SK-N-SH treated with all-trans-retinoic acid at 6 μM for 48 hours (cell line): ENCODE measurements at regions not wholly inside any gene's neighbourhood (a gene's known extent, or its start where the extent isn't known, plus 50 kb on each side); places are given as distances from the start of the nearest gene placed in this dataset.

Experiments used
- ATAC-seq: fragments of 200-7000 bp; cut with Tn5 transposase; 3 replicates; pipeline ENCODE4 v1.9.1; 2020; ENCODE audit warnings: mild to moderate bottlenecking, moderate library complexity
- BACH2 ChIP-seq: fragments of 250-450 bp; sonication (Bioruptor Pico); IDR thresholded peaks from 2 replicates; pipeline ENCODE4 v1.9.0; 2021; ENCODE audit warnings: mild to moderate bottlenecking, borderline replicate concordance
- CSDC2 ChIP-seq: fragments of 250-450 bp; sonication (Bioruptor Pico); IDR thresholded peaks from 2 replicates; pipeline ENCODE4 v1.5.0; 2020; ENCODE audit warnings: mild to moderate bottlenecking, moderate library complexity
- ESRRG ChIP-seq: fragments of 250-450 bp; sonication (Bioruptor Pico); IDR thresholded peaks from 2 replicates; pipeline ENCODE4 v1.6.1; 2021; ENCODE audit warnings: mild to moderate bottlenecking
- GLIS3 ChIP-seq: fragments of 250-450 bp; sonication (Bioruptor Pico); IDR thresholded peaks from 2 replicates; pipeline ENCODE4 v1.5.0; 2020; ENCODE audit warnings: mild to moderate bottlenecking, moderate library complexity
- ISL1 ChIP-seq: fragments of 250-450 bp; sonication (Bioruptor Pico); IDR thresholded peaks from 2 replicates; pipeline ENCODE4 v2.1.2; 2022; ENCODE audit warnings: mild to moderate bottlenecking, moderate library complexity
- OSR1 ChIP-seq: fragments of 250-450 bp; sonication (Bioruptor Pico); IDR thresholded peaks from 2 replicates; pipeline ENCODE4 v1.8.0; 2022; ENCODE audit warnings: moderate library complexity, mild to moderate bottlenecking, inconsistent platforms
- PPARA ChIP-seq: fragments of 250-450 bp; sonication (Bioruptor Pico); IDR thresholded peaks from 2 replicates; pipeline ENCODE4 v1.5.0; 2020; ENCODE audit warnings: mild to moderate bottlenecking, borderline replicate concordance
- RARB ChIP-seq: fragments of 250-450 bp; sonication (Bioruptor Pico); IDR thresholded peaks from 2 replicates; pipeline ENCODE4 v1.8.0; 2021; ENCODE audit warnings: mild to moderate bottlenecking, moderate library complexity
- SNAI2 ChIP-seq: fragments of 250-450 bp; sonication (Bioruptor Pico); IDR thresholded peaks from 2 replicates; pipeline ENCODE4 v1.5.0; 2020; ENCODE audit warnings: mild to moderate bottlenecking, moderate library complexity
- TCF4 ChIP-seq: fragments of 250-450 bp; sonication (Bioruptor Pico); IDR thresholded peaks from 2 replicates; pipeline ENCODE4 v1.8.0; 2021; ENCODE audit warnings: mild to moderate bottlenecking, moderate library complexity, borderline replicate concordance
- TOX ChIP-seq: fragments of 250-450 bp; sonication (Bioruptor Pico); IDR thresholded peaks from 2 replicates; pipeline ENCODE4 v1.8.0; 2021; ENCODE audit warnings: mild to moderate bottlenecking, moderate library complexity, borderline replicate concordance
- ZFP3 ChIP-seq: fragments of 250-450 bp; sonication (Bioruptor Pico); IDR thresholded peaks from 2 replicates; pipeline ENCODE4 v1.5.0; 2020; ENCODE audit warnings: mild to moderate bottlenecking, moderate library complexity
- ZFP30 ChIP-seq: fragments of 450-650 bp; formaldehyde crosslinking; IDR thresholded peaks from 2 replicates; pipeline ENCODE4 v1.5.0; 2022; ENCODE audit warnings: mild to moderate bottlenecking, moderate library complexity
- ZNF70 ChIP-seq: fragments of 450-650 bp; formaldehyde crosslinking; IDR thresholded peaks from 2 replicates; pipeline ENCODE4 v1.5.0; 2020; ENCODE audit warnings: mild to moderate bottlenecking, moderate library complexity
- ZNF8 ChIP-seq: fragments of 450-650 bp; formaldehyde crosslinking; IDR thresholded peaks from 2 replicates; pipeline ENCODE4 v1.5.0; 2020; ENCODE audit warnings: mild to moderate bottlenecking, moderate library complexity
- TF ChIP-seq, protein P1 (sequence below): fragments of 250-450 bp; sonication (Bioruptor Pico); IDR thresholded peaks from 2 replicates; pipeline ENCODE4 v1.5.1; 2020; ENCODE audit warnings: low read depth, mild to moderate bottlenecking, moderate library complexity
- TF ChIP-seq, protein P2 (sequence below): fragments of 250-450 bp; sonication (Bioruptor Pico); IDR thresholded peaks from 2 replicates; pipeline ENCODE4 v1.5.0; 2020; ENCODE audit warnings: mild to moderate bottlenecking, moderate library complexity
- TF ChIP-seq, protein P3 (sequence below): fragments of 250-450 bp; sonication (Bioruptor Pico); IDR thresholded peaks from 2 replicates; pipeline ENCODE4 v1.8.0; 2021; ENCODE audit warnings: low read depth, mild to moderate bottlenecking, moderate library complexity, borderline replicate concordance
- TF ChIP-seq, protein P4 (sequence below): fragments of 250-450 bp; sonication (Bioruptor Pico); IDR thresholded peaks from 2 replicates; pipeline ENCODE4 v1.8.0; 2020; ENCODE audit warnings: mild to moderate bottlenecking, moderate library complexity, borderline replicate concordance
- TF ChIP-seq, protein P5 (sequence below): fragments of 250-450 bp; sonication (Bioruptor Pico); IDR thresholded peaks from 2 replicates; pipeline ENCODE4 v1.5.1; 2021; ENCODE audit warnings: mild to moderate bottlenecking, moderate library complexity

DNA sequence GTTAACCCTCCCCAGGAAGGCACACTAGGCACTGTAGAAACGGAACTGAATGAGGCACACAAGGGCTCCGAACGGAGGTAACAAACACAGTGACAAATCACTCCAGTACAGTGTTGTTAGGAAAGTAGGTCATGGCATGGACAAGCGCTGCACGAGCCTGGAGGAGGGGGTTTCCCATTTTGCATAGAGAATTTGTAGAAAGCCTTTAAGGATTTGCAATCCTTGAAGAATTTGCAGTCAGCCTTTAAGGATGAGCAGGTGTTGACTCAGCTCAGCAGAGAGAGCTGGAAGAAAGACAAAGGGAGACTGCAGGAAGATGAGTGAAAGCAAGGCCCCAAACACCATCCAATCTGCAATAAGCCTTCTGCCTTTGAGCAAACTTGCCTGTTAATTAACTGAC is 51.1 kb upstream of the PPP1R3C start:
- ATAC-seq: peak; percentile 76
- TF ChIP-seq PPARA (CRISPR knock-in tag) (no peak), CSDC2 (CRISPR knock-in tag) (no peak), ZNF8 (no peak), RARB (no peak), TCF4 (no peak), ESRRG (CRISPR knock-in tag) (no peak), BACH2 (CRISPR knock-in tag) (no peak)
- TF ChIP-seq, protein P1, sequence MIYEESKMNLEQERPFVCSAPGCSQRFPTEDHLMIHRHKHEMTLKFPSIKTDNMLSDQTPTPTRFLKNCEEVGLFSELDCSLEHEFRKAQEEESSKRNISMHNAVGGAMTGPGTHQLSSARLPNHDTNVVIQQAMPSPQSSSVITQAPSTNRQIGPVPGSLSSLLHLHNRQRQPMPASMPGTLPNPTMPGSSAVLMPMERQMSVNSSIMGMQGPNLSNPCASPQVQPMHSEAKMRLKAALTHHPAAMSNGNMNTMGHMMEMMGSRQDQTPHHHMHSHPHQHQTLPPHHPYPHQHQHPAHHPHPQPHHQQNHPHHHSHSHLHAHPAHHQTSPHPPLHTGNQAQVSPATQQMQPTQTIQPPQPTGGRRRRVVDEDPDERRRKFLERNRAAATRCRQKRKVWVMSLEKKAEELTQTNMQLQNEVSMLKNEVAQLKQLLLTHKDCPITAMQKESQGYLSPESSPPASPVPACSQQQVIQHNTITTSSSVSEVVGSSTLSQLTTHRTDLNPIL: no peak
- TF ChIP-seq, protein P2, sequence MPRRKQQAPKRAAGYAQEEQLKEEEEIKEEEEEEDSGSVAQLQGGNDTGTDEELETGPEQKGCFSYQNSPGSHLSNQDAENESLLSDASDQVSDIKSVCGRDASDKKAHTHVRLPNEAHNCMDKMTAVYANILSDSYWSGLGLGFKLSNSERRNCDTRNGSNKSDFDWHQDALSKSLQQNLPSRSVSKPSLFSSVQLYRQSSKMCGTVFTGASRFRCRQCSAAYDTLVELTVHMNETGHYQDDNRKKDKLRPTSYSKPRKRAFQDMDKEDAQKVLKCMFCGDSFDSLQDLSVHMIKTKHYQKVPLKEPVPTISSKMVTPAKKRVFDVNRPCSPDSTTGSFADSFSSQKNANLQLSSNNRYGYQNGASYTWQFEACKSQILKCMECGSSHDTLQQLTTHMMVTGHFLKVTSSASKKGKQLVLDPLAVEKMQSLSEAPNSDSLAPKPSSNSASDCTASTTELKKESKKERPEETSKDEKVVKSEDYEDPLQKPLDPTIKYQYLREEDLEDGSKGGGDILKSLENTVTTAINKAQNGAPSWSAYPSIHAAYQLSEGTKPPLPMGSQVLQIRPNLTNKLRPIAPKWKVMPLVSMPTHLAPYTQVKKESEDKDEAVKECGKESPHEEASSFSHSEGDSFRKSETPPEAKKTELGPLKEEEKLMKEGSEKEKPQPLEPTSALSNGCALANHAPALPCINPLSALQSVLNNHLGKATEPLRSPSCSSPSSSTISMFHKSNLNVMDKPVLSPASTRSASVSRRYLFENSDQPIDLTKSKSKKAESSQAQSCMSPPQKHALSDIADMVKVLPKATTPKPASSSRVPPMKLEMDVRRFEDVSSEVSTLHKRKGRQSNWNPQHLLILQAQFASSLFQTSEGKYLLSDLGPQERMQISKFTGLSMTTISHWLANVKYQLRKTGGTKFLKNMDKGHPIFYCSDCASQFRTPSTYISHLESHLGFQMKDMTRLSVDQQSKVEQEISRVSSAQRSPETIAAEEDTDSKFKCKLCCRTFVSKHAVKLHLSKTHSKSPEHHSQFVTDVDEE (CRISPR knock-in tag): no peak
- TF ChIP-seq, protein P3, sequence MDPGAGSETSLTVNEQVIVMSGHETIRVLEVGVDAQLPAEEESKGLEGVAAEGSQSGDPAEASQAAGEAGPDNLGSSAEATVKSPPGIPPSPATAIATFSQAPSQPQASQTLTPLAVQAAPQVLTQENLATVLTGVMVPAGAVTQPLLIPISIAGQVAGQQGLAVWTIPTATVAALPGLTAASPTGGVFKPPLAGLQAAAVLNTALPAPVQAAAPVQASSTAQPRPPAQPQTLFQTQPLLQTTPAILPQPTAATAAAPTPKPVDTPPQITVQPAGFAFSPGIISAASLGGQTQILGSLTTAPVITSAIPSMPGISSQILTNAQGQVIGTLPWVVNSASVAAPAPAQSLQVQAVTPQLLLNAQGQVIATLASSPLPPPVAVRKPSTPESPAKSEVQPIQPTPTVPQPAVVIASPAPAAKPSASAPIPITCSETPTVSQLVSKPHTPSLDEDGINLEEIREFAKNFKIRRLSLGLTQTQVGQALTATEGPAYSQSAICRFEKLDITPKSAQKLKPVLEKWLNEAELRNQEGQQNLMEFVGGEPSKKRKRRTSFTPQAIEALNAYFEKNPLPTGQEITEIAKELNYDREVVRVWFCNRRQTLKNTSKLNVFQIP (CRISPR knock-in tag): no peak

DNA sequence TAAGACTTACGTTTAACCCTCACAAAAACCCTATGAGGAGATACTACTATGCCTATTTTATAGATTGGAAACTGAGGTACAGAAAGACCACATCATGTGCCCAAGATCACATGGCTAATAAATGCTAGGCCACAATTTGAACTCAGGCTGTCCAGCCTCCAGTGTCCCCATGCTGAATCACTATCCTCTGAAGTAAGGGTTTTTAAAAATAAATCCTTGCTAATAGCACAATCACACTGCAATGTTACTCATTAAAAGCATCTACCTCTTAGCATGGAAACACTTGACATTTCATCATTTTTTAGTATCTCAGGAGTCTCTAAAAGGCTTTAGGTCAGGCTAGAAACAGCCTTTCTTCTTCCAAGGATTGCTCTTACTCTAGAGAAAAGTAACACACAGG is 50.0 kb upstream of the PPP1R3C start:
- no peak for ATAC-seq
- TF ChIP-seq SNAI2 (CRISPR knock-in tag) (no peak), ZFP30 (CRISPR knock-in tag) (no peak), PPARA (CRISPR knock-in tag) (no peak), ZFP3 (CRISPR knock-in tag) (no peak), CSDC2 (CRISPR knock-in tag) (no peak), OSR1 (CRISPR knock-in tag) (no peak), TOX (no peak), ESRRG (CRISPR knock-in tag) (no peak), ISL1 (CRISPR knock-in tag) (no peak), TCF4 (no peak), RARB (no peak), ZNF70 (CRISPR knock-in tag) (no peak), GLIS3 (CRISPR knock-in tag) (no peak)
- TF ChIP-seq, protein P4, sequence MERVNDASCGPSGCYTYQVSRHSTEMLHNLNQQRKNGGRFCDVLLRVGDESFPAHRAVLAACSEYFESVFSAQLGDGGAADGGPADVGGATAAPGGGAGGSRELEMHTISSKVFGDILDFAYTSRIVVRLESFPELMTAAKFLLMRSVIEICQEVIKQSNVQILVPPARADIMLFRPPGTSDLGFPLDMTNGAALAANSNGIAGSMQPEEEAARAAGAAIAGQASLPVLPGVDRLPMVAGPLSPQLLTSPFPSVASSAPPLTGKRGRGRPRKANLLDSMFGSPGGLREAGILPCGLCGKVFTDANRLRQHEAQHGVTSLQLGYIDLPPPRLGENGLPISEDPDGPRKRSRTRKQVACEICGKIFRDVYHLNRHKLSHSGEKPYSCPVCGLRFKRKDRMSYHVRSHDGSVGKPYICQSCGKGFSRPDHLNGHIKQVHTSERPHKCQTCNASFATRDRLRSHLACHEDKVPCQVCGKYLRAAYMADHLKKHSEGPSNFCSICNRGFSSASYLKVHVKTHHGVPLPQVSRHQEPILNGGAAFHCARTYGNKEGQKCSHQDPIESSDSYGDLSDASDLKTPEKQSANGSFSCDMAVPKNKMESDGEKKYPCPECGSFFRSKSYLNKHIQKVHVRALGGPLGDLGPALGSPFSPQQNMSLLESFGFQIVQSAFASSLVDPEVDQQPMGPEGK (CRISPR knock-in tag): no peak
- TF ChIP-seq, protein P5, sequence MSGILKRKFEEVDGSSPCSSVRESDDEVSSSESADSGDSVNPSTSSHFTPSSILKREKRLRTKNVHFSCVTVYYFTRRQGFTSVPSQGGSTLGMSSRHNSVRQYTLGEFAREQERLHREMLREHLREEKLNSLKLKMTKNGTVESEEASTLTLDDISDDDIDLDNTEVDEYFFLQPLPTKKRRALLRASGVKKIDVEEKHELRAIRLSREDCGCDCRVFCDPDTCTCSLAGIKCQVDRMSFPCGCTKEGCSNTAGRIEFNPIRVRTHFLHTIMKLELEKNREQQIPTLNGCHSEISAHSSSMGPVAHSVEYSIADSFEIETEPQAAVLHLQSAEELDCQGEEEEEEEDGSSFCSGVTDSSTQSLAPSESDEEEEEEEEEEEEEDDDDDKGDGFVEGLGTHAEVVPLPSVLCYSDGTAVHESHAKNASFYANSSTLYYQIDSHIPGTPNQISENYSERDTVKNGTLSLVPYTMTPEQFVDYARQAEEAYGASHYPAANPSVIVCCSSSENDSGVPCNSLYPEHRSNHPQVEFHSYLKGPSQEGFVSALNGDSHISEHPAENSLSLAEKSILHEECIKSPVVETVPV (CRISPR knock-in tag): no peak
- TF ChIP-seq, protein P2 (CRISPR knock-in tag): no peak
